ENCODE measurements at regions not wholly inside any gene's neighbourhood (a gene's known extent, or its start where the extent isn't known, plus 50 kb on each side); places are given as distances from the start of the nearest gene placed in this dataset.

GRCh38 chr2:204370172-204370718, 175.0 kb upstream of the PARD3B start:
- TF ChIP-seq CTCF (IDR thresholded peaks at IDR 0.05; ENCODE audit: insufficient read depth, low read length, poor library complexity, severe bottlenecking) = no peak
- no peak for TF ChIP-seq EZH2phosphoT487 (conservative IDR thresholded peaks at IDR 0.05; ENCODE audit: low read length)
